OCI-LY7 (cell line): ENCODE measurements at regions not wholly inside any gene's neighbourhood (a gene's known extent, or its start where the extent isn't known, plus 50 kb on each side); places are given as distances from the start of the nearest gene placed in this dataset.

Source experiments
- BruUV-seq: library from RNA; stranded (reverse); fragments of 400-500 nt; replicated peaks from 2 replicates; lab custom pipeline; 2021; lab: Mats Ljungman, UMichigan
- CTCF ChIA-PET: fragments of 300-600 bp; sonication (Branson Sonifier 250); formaldehyde crosslinking; loops from one replicate; lab custom pipeline; 2022; ENCODE audit warnings: antibody characterized with exemption; ENCODE audit not compliant: unreplicated experiment; lab: Charles Lee
- POLR2A ChIA-PET: fragments of 300-600 bp; sonication (Branson Sonifier 250); formaldehyde crosslinking; loops from one replicate; lab custom pipeline; 2022; ENCODE audit warnings: antibody characterized with exemption; lab: Charles Lee
- DNase-seq: peaks from one replicate; pipeline ENCODE4 v3.0.0-alpha.2; 2015; ENCODE audit warnings: low spot score
- H2AFZ ChIP-seq: fragments of 200-600 bp; sonication (generic), shearing (Covaris generic); 2 replicates; pipeline ENCODE4 v1.6.1; 2014; ENCODE audit warnings: mild to moderate bottlenecking, antibody characterized with exemption, low read length, moderate library complexity
- H3K27ac ChIP-seq: fragments of 200-600 bp; sonication (generic); 2 replicates; pipeline ENCODE4 v1.5.1; 2014; ENCODE audit warnings: mixed run types, low read depth, mild to moderate bottlenecking, moderate library complexity, low read length, inconsistent platforms; ENCODE audit not compliant: poor library complexity, severe bottlenecking
- H3K36me3 ChIP-seq: fragments of 200-600 bp; sonication (generic); 2 replicates; pipeline ENCODE4 v1.6.1; 2014; ENCODE audit warnings: mild to moderate bottlenecking, antibody characterized with exemption, low read length, moderate library complexity, mixed read lengths; ENCODE audit not compliant: insufficient read depth
- H3K4me1 ChIP-seq: fragments of 200-600 bp; sonication (generic); 2 replicates; pipeline ENCODE4 v1.5.1; 2014; ENCODE audit warnings: mild to moderate bottlenecking, low read length; ENCODE audit not compliant: insufficient read depth, poor library complexity, severe bottlenecking
- H3K4me2 ChIP-seq: fragments of 200-600 bp; sonication (generic); 2 replicates; pipeline ENCODE4 v1.6.1; 2014; ENCODE audit warnings: mild to moderate bottlenecking, low read length
- H3K4me3 ChIP-seq: fragments of 200-600 bp; sonication (generic); 2 replicates; pipeline ENCODE4 v1.5.1; 2014; ENCODE audit warnings: mild to moderate bottlenecking, low read depth, low read length; ENCODE audit not compliant: poor library complexity, severe bottlenecking
- H3K79me2 ChIP-seq: fragments of 200-600 bp; sonication (generic); 2 replicates; pipeline ENCODE4 v1.6.1; 2016; ENCODE audit warnings: low read depth, mild to moderate bottlenecking, low read length, moderate library complexity, mixed read lengths; ENCODE audit not compliant: insufficient read depth
- H3K9me2 ChIP-seq: fragments of 200-600 bp; sonication (generic); 2 replicates; pipeline ENCODE4 v1.6.1; 2016; ENCODE audit warnings: mild to moderate bottlenecking, low read length, mixed read lengths; ENCODE audit not compliant: insufficient read depth
- H3K9me3 ChIP-seq: fragments of 200-600 bp; sonication (generic); 2 replicates; pipeline ENCODE4 v1.6.1; 2014; ENCODE audit warnings: mild to moderate bottlenecking, mixed run types, low read length, mixed read lengths
- H4K20me1 ChIP-seq: fragments of 200-600 bp; sonication (generic); 2 replicates; pipeline ENCODE4 v1.6.1; 2014; ENCODE audit warnings: mild to moderate bottlenecking, antibody characterized with exemption, low read length, moderate library complexity, mixed read lengths; ENCODE audit not compliant: insufficient read depth
- EZH2phosphoT487 ChIP-seq: fragments of 200-600 bp; sonication (generic); IDR thresholded peaks from 2 replicates; pipeline ENCODE4 v1.6.1; 2018; ENCODE audit warnings: low read depth, borderline replicate concordance, mild to moderate bottlenecking, mixed run types, antibody characterized with exemption, low read length, moderate library complexity, mixed read lengths
- intact Hi-C: fragments of 100-400 bp; cut with micrococcal nuclease; formaldehyde crosslinking; loops from one replicate; pipeline ENCODE4 v1.10.0; 2022; ENCODE audit not compliant: unreplicated experiment
- TF ChIP-seq, protein P1 (sequence below): fragments of 200-600 bp; sonication (generic); conservative IDR thresholded peaks from 2 replicates; pipeline ENCODE4 v1.5.1; 2014; ENCODE audit warnings: mild to moderate bottlenecking, antibody characterized with exemption, low read length, moderate library complexity, mixed read lengths

DNA sequence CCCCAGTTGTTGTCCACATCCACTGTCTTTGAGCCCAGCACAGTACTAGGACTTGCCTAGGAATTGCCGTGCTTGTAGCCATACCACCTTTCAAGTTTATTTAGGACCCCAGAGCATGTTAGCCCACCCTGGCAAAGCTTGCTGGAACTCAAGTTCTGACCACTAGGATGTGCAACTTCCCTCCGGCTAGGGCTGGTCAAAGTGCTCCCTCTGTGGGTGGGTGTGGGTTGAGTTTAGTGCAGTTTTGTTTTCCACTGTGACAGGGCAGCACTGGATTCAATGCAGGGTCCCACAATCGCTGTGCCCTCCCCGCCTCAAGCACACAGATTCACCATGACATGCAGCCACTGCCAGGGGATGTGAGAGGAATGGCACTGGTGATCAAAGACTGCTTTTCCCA lies 96.0 kb downstream of the RASGEF1B start:
- BruUV-seq, result no TSS peak
- no peaks in the 10 kb centered on the region for H3K9me2 ChIP-seq
- CTCF ChIA-PET, result no interaction called here

DNA sequence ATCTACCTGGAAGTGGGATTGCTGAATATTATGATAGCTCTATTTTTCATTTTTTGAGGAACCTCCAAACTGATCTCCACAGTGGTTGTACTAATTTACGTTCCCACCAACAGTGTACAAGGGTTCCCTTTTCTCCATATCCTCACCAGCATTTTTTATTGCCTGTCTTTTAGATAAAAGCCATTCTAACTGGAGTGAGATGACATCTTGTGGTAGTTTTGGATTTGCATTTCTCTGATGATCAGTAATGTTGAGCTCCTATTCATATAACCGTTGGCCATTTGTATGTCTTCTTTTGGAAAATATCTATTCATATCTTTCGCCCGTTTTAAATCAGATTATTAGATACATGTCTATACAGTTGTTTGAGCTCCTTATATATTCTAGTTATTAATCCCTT lies 101.8 kb downstream of the RASGEF1B start:
- no TSS peak for BruUV-seq
- H3K4me2 ChIP-seq, result no peak overlapping the region
- no peak overlapping the region for H3K27ac ChIP-seq
- DNase-seq, result no peak
- no peaks in the 10 kb centered on the region for H3K36me3 ChIP-seq
- H4K20me1 ChIP-seq, result no peaks in the 10 kb centered on the region
- CTCF ChIA-PET, result no interaction called here
- intact Hi-C loops, result no loop called here
- TF ChIP-seq EZH2phosphoT487, result no peak
- TF ChIP-seq, protein P1, sequence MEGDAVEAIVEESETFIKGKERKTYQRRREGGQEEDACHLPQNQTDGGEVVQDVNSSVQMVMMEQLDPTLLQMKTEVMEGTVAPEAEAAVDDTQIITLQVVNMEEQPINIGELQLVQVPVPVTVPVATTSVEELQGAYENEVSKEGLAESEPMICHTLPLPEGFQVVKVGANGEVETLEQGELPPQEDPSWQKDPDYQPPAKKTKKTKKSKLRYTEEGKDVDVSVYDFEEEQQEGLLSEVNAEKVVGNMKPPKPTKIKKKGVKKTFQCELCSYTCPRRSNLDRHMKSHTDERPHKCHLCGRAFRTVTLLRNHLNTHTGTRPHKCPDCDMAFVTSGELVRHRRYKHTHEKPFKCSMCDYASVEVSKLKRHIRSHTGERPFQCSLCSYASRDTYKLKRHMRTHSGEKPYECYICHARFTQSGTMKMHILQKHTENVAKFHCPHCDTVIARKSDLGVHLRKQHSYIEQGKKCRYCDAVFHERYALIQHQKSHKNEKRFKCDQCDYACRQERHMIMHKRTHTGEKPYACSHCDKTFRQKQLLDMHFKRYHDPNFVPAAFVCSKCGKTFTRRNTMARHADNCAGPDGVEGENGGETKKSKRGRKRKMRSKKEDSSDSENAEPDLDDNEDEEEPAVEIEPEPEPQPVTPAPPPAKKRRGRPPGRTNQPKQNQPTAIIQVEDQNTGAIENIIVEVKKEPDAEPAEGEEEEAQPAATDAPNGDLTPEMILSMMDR, result 0 out of 2 replicates have a peak, but pooled peaks have one; percentile 39
- H3K9me2 ChIP-seq, result no peaks in the 10 kb centered on the region
- H3K9me3 ChIP-seq, result no peaks in the 10 kb centered on the region
- no peak overlapping the region for H2AFZ ChIP-seq
- H3K79me2 ChIP-seq, result no peaks in the 10 kb centered on the region
- no peak overlapping the region for H3K4me3 ChIP-seq
- H3K4me1 ChIP-seq, result no peaks in the 10 kb centered on the region
- POLR2A ChIA-PET, result interaction anchor here (0.6 to 0.8 kb wide), 2 partner anchors 277 to 797 kb away, joined by 3 to 5 read pairs; no protein-coding TSS in a partner anchor

More for the DNA sequence above, 96.0 kb downstream of the RASGEF1B start:
- no peak overlapping the region for H3K4me2 ChIP-seq
- intact Hi-C loops, result no loop called here
- TF ChIP-seq, protein P1, result peak; percentile 57
- TF ChIP-seq EZH2phosphoT487, result no peak
- POLR2A ChIA-PET, result no interaction called here
- H2AFZ ChIP-seq, result no peak overlapping the region
- H3K36me3 ChIP-seq, result no peaks in the 10 kb centered on the region
- H3K4me3 ChIP-seq, result no peak overlapping the region
- no peaks in the 10 kb centered on the region for H3K79me2 ChIP-seq
- H3K4me1 ChIP-seq, result no peaks in the 10 kb centered on the region
- no peaks in the 10 kb centered on the region for H3K9me3 ChIP-seq
- H4K20me1 ChIP-seq, result no peaks in the 10 kb centered on the region
- H3K27ac ChIP-seq, result no peak overlapping the region
- DNase-seq, result peak; percentile 11

DNA sequence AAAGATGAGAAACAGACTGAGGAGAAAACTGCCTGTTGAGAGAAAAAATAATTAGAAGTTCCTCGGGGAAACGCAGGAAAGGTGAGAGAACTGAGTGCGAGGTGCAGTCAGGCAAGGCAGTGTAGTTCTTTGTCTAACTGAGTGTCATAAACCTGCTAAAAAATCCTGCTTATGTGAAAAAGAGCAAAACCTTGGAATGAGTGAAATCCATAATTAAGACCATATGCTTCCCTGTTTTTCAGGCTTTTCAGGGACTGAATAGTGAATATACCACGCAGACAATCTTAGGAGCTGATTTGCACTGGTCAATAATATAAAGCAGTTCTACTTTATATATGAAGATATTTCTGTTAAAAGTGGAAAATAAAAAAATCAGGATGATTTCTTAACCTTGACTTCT lies 104.9 kb downstream of the RASGEF1B start:
- no peaks in the 10 kb centered on the region for H3K79me2 ChIP-seq
- no peak overlapping the region for H2AFZ ChIP-seq
- DNase-seq, result no peak
- no peak for TF ChIP-seq EZH2phosphoT487
- TF ChIP-seq, protein P1, result no peak
- H3K9me2 ChIP-seq, result no peaks in the 10 kb centered on the region
- H3K4me3 ChIP-seq, result no peak overlapping the region
- no peaks in the 10 kb centered on the region for H3K9me3 ChIP-seq
- ChIA-PET POLR2A (interaction anchor here (0.6 to 0.7 kb wide), 2 partner anchors 919 to 1029 kb away, joined by 3 to 4 read pairs; no protein-coding TSS in a partner anchor), CTCF (no interaction called here)
- no peaks in the 10 kb centered on the region for H3K36me3 ChIP-seq
- H4K20me1 ChIP-seq, result no peaks in the 10 kb centered on the region
- BruUV-seq, result no TSS peak
- H3K27ac ChIP-seq, result no peak overlapping the region
- H3K4me1 ChIP-seq, result no peaks in the 10 kb centered on the region
- intact Hi-C loops, result no loop called here
- no peak overlapping the region for H3K4me2 ChIP-seq
